NB4 (cell line): ENCODE measurements at regions not wholly inside any gene's neighbourhood (a gene's known extent, or its start where the extent isn't known, plus 50 kb on each side); places are given as distances from the start of the nearest gene placed in this dataset.

ENCODE experiments used
- CTCF ChIP-seq: IDR thresholded peaks from one replicate; pipeline ENCODE4 v1.5.1; 2012; ENCODE audit warnings: low read depth, low read length
- MAX ChIP-seq: IDR thresholded peaks from 2 replicates; pipeline ENCODE4 v1.6.1; 2011; ENCODE audit warnings: low read depth, low read length
- POLR2A ChIP-seq: IDR thresholded peaks from 2 replicates; pipeline ENCODE4 v1.6.1; 2011; ENCODE audit warnings: mild to moderate bottlenecking; ENCODE audit not compliant: insufficient read length; ENCODE audit errors: extremely low read depth

GRCh38 chr11:11218629-11218986, 134.4 kb downstream of the CSNK2A3 start:
- TF ChIP-seq CTCF (no peak), MAX (no peak), POLR2A (no peak)
